Endodermal cell (in vitro differentiated cells): ENCODE measurements at regions not wholly inside any gene's neighbourhood (a gene's known extent, or its start where the extent isn't known, plus 50 kb on each side); places are given as distances from the start of the nearest gene placed in this dataset.
"Not testable (repeated sequence)": the region's sequence is repeated elsewhere in the genome, so short reads cannot be mapped to it uniquely, and the experiment has no call there.

Experiments used
- DNase-seq: peaks from one replicate; pipeline ENCODE4 v3.0.0-alpha.2; 2017
- H3K27ac ChIP-seq: 2 replicates; pipeline ENCODE4 v1.5.1; 2013; ENCODE audit warnings: mild to moderate bottlenecking, low read depth, low read length, moderate library complexity
- H3K27me3 ChIP-seq: 2 replicates; pipeline ENCODE4 v1.6.1; 2013; ENCODE audit warnings: mild to moderate bottlenecking, low read length, moderate library complexity; ENCODE audit not compliant: insufficient read depth, control insufficient read depth, poor library complexity, severe bottlenecking
- H3K36me3 ChIP-seq: 2 replicates; pipeline ENCODE4 v1.7.0; 2013; ENCODE audit warnings: mild to moderate bottlenecking, low read length, moderate library complexity; ENCODE audit not compliant: control insufficient read depth, insufficient read depth
- H3K4me1 ChIP-seq: one replicate; pipeline ENCODE4 v1.7.0; 2013; ENCODE audit warnings: low read length; ENCODE audit not compliant: control insufficient read depth, insufficient read depth
- H3K4me3 ChIP-seq: 2 replicates; pipeline ENCODE4 v1.5.1; 2013; ENCODE audit warnings: mild to moderate bottlenecking, low read length, moderate library complexity
- H3K9ac ChIP-seq: 2 replicates; pipeline ENCODE4 v1.6.1; 2013; ENCODE audit warnings: mild to moderate bottlenecking, low read length, moderate library complexity; ENCODE audit not compliant: poor library complexity, severe bottlenecking; ENCODE audit errors: extremely low read depth
- H3K9me3 ChIP-seq: 2 replicates; pipeline ENCODE4 v1.6.1; 2013; ENCODE audit warnings: mild to moderate bottlenecking, low read length, moderate library complexity; ENCODE audit not compliant: control insufficient read depth
- H3K27ac Mint-ChIP-seq: 2 replicates; pipeline ENCODE4 v1.8.0; 2020; ENCODE audit warnings: mixed read lengths
- H3K27me3 Mint-ChIP-seq: 2 replicates; pipeline ENCODE4 v1.8.0; 2021; ENCODE audit warnings: mild to moderate bottlenecking, mixed read lengths; ENCODE audit not compliant: insufficient read depth
- H3K36me3 Mint-ChIP-seq: 2 replicates; pipeline ENCODE4 v1.8.0; 2020; ENCODE audit warnings: low read depth, mixed read lengths
- H3K4me1 Mint-ChIP-seq: 2 replicates; pipeline ENCODE4 v1.8.0; 2020; ENCODE audit warnings: mixed read lengths
- H3K4me3 Mint-ChIP-seq: 2 replicates; pipeline ENCODE4 v1.8.0; 2020; ENCODE audit warnings: mild to moderate bottlenecking, moderate library complexity, mixed read lengths
- H3K9me3 Mint-ChIP-seq: 2 replicates; pipeline ENCODE4 v1.8.0; 2020; ENCODE audit warnings: mild to moderate bottlenecking, mixed read lengths
- WGBS, 2 experiments: methylation state at CpG; one replicate each; pipeline versions ENCODE4 v1.1.5 to v1.1.7; 2013; ENCODE audit warnings: missing lambda C conversion rate in 2 of 2, mixed read lengths in 1 of 2; ENCODE audit not compliant: insufficient coverage in 1 of 2, insufficient read length in 1 of 2; 5-methylcytosine and 5-hydroxymethylcytosine counted together
- TF ChIP-seq, protein P1 (sequence below): fragments of 200-600 bp; sonication (generic); conservative IDR thresholded peaks from 2 replicates; pipeline ENCODE4 v1.5.0; 2021; ENCODE audit warnings: antibody characterized with exemption, mild to moderate bottlenecking

DNA sequence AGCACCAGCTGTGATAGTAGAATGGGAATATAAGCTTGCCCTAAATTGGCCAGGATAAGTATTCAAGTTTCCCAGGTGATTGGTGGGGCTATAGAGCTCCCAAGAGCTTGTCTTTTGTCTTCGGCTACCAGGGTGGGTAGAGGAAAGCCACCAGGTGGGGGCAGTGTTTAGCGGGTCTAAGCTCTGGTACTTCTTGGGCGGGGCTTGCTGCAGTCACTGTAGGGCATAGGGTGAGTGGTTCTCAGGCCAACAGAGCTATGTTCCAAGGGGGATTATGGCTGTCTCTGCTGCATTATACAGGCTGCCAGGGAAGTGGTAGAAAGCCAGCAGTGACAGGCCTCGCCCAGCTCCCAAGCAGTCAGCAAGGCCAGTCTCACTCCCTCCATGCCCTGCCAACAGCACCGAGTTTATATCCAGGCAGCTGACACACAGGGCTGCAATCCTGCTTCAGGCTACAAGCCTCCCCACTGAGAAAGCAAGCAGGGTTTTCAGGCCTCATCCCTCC is 110.7 kb downstream of the ZNF467 start:
- 18 to 42% methylated on average over 2 to 5 of the region's 5 CpGs for WGBS, 2 experiments
- Mint-ChIP-seq H3K4me3 (no peak overlapping the region), H3K36me3 (no peaks in the 10 kb centered on the region), H3K27me3 (peaks cover 41% of the 10 kb centered on the region), H3K9me3 (peaks cover 18% of the 10 kb centered on the region), H3K27ac (no peak overlapping the region), H3K4me1 (peaks cover 4% of the 10 kb centered on the region)
- H3K27me3 ChIP-seq, result no peaks in the 10 kb centered on the region
- TF ChIP-seq, protein P1, sequence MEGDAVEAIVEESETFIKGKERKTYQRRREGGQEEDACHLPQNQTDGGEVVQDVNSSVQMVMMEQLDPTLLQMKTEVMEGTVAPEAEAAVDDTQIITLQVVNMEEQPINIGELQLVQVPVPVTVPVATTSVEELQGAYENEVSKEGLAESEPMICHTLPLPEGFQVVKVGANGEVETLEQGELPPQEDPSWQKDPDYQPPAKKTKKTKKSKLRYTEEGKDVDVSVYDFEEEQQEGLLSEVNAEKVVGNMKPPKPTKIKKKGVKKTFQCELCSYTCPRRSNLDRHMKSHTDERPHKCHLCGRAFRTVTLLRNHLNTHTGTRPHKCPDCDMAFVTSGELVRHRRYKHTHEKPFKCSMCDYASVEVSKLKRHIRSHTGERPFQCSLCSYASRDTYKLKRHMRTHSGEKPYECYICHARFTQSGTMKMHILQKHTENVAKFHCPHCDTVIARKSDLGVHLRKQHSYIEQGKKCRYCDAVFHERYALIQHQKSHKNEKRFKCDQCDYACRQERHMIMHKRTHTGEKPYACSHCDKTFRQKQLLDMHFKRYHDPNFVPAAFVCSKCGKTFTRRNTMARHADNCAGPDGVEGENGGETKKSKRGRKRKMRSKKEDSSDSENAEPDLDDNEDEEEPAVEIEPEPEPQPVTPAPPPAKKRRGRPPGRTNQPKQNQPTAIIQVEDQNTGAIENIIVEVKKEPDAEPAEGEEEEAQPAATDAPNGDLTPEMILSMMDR, result peak; percentile 83
- no peaks in the 10 kb centered on the region for H3K9me3 ChIP-seq
- H3K36me3 ChIP-seq, result no peaks in the 10 kb centered on the region
- H3K4me3 ChIP-seq, result no peak overlapping the region
- no peak overlapping the region for H3K9ac ChIP-seq
- no peaks in the 10 kb centered on the region for H3K4me1 ChIP-seq
- peak; percentile 97 for DNase-seq
- H3K27ac ChIP-seq, result no peak overlapping the region

GRCh38 chr7:149655784-149656183 is 117.6 kb downstream of the ZNF467 start:
- no peaks in the 10 kb centered on the region for H3K27me3 ChIP-seq
- Mint-ChIP-seq H3K36me3 (no peaks in the 10 kb centered on the region), H3K4me3 (no peak overlapping the region), H3K9me3 (peaks cover 45% of the 10 kb centered on the region), H3K27ac (no peak overlapping the region), H3K4me1 (peaks cover 3% of the 10 kb centered on the region), H3K27me3 (peaks cover 43% of the 10 kb centered on the region)
- peaks cover 41% of the 10 kb centered on the region for H3K9me3 ChIP-seq
- TF ChIP-seq, protein P1, result no peak
- H3K4me3 ChIP-seq, result no peak overlapping the region
- 40 to 80% methylated on average over 1 of the region's 1 CpG for WGBS, 2 experiments
- H3K27ac ChIP-seq, result no peak overlapping the region
- no peaks in the 10 kb centered on the region for H3K36me3 ChIP-seq
- DNase-seq, result no peak
- no peak overlapping the region for H3K9ac ChIP-seq
- no peaks in the 10 kb centered on the region for H3K4me1 ChIP-seq

DNA sequence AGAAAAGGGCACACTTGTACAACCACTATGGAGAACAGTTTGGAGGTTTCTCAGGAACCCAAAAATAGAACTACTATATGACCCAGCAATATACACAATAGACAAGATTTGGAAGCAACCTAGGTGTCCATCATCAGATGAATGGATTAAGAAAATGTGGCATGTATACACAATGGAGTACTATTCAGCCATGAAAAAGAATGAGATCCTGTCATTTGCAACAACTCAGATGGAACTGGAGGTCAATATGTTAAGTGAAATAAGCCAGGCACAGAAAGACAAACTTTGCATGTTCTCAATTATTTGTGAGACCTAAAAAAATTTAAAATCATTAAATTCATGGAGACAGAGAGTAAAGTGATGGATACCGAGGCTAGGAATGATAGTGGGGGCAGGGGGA is 118.8 kb downstream of the ZNF467 start:
- H3K27me3 ChIP-seq, result no peaks in the 10 kb centered on the region
- Mint-ChIP-seq H3K27ac (no peak overlapping the region), H3K4me1 (peaks cover 3% of the 10 kb centered on the region), H3K36me3 (no peaks in the 10 kb centered on the region), H3K4me3 (no peak overlapping the region), H3K9me3 (peaks cover 54% of the 10 kb centered on the region), H3K27me3 (peaks cover 33% of the 10 kb centered on the region)
- peaks cover 52% of the 10 kb centered on the region for H3K9me3 ChIP-seq
- H3K4me1 ChIP-seq, result no peaks in the 10 kb centered on the region
- DNase-seq, result no peak
- 33 to 38% methylated on average over 1 of the region's 1 CpG for WGBS, 2 experiments
- no peak overlapping the region for H3K4me3 ChIP-seq
- no peak overlapping the region for H3K27ac ChIP-seq
- H3K9ac ChIP-seq, result no peak overlapping the region
- H3K36me3 ChIP-seq, result no peaks in the 10 kb centered on the region
- TF ChIP-seq, protein P1, result no peak

- not testable (repeated sequence) for H3K4me3 ChIP-seq, H3K27ac Mint-ChIP-seq, H3K27ac ChIP-seq, H3K4me3 Mint-ChIP-seq, H3K4me1 ChIP-seq, DNase-seq, H3K36me3 ChIP-seq, H3K9ac ChIP-seq, H3K36me3 Mint-ChIP-seq, H3K27me3 ChIP-seq
- Mint-ChIP-seq H3K27me3 (peaks cover 17% of the 10 kb centered on the region), H3K4me1 (peaks cover 18% of the 10 kb centered on the region), H3K9me3 (peaks cover 49% of the 10 kb centered on the region)
- WGBS, 2 experiments, result 60 to 87% methylated on average over 2 to 3 of the region's 3 CpGs
- H3K9me3 ChIP-seq, result peaks cover 52% of the 10 kb centered on the region
Measured at GRCh38 chr7:149650190-149650589, 123.2 kb downstream of the ZNF467 start.
